Cardiac muscle cell (in vitro differentiated cells and primary cell): ENCODE measurements at regions not wholly inside any gene's neighbourhood (a gene's known extent, or its start where the extent isn't known, plus 50 kb on each side); places are given as distances from the start of the nearest gene placed in this dataset.

ENCODE experiments used
- DNase-seq, 2 donors: peaks; one replicate each; pipeline versions ENCODE4 v3.0.0 to v3.0.0-alpha.2; 2010 to 2017; ENCODE audit warnings: low read depth in 1 of 2, low spot score in 1 of 2
- H3K27ac ChIP-seq: fragments of 200-600 bp; sonication (generic); 2 replicates; pipeline ENCODE4 v1.5.1; 2016
- H3K27me3 ChIP-seq: fragments of 200-600 bp; sonication (generic); 2 replicates; pipeline ENCODE4 v1.6.0; 2016; ENCODE audit warnings: control low read depth
- H3K36me3 ChIP-seq: fragments of 200-600 bp; sonication (generic); 2 replicates; pipeline ENCODE4 v1.5.1; 2016; ENCODE audit warnings: control low read depth
- H3K4me1 ChIP-seq: fragments of 200-600 bp; sonication (generic); 2 replicates; pipeline ENCODE4 v1.8.1; 2017; ENCODE audit warnings: low read depth, mild to moderate bottlenecking, mixed run types
- H3K4me3 ChIP-seq: fragments of 200-600 bp; sonication (generic); 2 replicates; pipeline ENCODE4 v1.5.1; 2016; ENCODE audit warnings: mild to moderate bottlenecking
- H3K9me3 ChIP-seq: fragments of 200-600 bp; sonication (generic); 2 replicates; pipeline ENCODE4 v1.5.1; 2017; ENCODE audit warnings: low read depth, mild to moderate bottlenecking, control low read depth
- CTCF ChIP-seq: IDR thresholded peaks from 2 replicates; pipeline ENCODE4 v1.5.1; 2012; ENCODE audit warnings: low read depth, mild to moderate bottlenecking, low read length

DNA sequence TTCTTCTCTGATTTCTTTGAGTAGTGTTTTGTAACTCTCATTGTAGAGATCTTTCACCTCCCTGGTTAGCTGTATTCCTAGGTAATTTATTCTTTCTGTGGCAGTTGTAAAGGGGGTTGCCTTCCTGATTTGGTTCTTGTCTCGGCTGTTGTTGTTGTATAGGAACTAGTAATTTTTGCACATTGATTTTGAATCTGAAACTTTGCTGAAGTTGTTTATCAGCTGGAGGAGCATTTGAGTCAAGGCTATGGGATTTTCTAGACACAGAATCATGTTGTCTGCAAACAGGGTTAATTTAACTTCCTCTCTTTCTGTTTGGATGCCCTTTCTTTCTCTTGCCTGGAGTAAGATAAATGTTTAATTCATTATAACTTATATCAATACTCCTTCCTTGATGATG lies 86.4 kb downstream of the OLIG3 start:
- Histone ChIP-seq H3K27me3 (no peaks in the 10 kb centered on the region), H3K4me1 (peaks cover 5% of the 10 kb centered on the region), H3K4me3 (no peak overlapping the region), H3K27ac (no peak overlapping the region), H3K9me3 (no peaks in the 10 kb centered on the region), H3K36me3 (no peaks in the 10 kb centered on the region)
- DNase-seq, result no peak
- no peak for TF ChIP-seq CTCF

DNA sequence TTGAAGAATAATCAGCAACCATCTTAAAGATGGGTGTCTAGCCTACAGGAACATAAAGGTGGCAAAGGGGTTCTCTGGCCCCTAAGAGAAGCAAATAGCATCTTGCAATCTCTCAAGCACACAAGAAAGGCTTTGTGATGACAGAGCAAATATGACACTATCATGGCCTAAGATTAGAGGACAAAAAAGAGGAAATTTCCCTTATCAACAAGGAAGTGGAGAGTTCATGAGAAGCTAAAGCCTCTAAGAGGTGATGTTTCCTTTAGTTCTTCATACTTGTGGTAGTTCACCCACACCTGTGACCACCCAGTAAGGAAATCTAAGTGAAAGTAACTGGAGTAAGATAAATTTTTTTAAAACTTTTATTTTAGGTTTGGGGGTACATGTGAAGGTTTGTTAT lies 88.4 kb downstream of the OLIG3 start:
- H3K27me3 ChIP-seq, result no peaks in the 10 kb centered on the region
- no peak for DNase-seq
- H3K27ac ChIP-seq, result no peak overlapping the region
- H3K4me3 ChIP-seq, result no peak overlapping the region
- no peaks in the 10 kb centered on the region for H3K36me3 ChIP-seq
- no peaks in the 10 kb centered on the region for H3K9me3 ChIP-seq
- H3K4me1 ChIP-seq, result no peaks in the 10 kb centered on the region
- no peak for TF ChIP-seq CTCF

DNA sequence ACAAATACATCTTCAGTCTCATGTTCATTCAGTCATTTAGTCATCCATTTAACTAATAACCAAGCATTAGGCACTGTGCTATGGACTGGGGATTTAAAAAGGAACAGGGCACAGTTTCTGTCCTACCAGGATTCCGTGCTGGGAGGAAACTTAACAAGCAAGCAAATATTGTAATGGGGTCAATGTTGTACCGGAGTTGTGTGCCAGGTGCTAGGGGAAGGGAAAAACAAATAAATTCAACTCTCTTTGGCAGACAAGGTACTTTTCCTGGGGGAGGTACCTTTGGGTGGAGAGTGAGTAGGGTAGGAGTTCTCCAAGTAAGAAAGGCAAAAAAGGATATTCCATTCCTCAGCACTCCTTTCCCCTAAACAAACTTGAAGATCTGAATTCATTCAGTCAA lies 90.3 kb downstream of the OLIG3 start:
- H3K27ac ChIP-seq, result no peak overlapping the region
- no peak overlapping the region for H3K4me3 ChIP-seq
- no peak for DNase-seq
- no peaks in the 10 kb centered on the region for H3K4me1 ChIP-seq
- no peaks in the 10 kb centered on the region for H3K9me3 ChIP-seq
- TF ChIP-seq CTCF, result no peak
- H3K27me3 ChIP-seq, result no peaks in the 10 kb centered on the region
- no peaks in the 10 kb centered on the region for H3K36me3 ChIP-seq

- H3K9me3 ChIP-seq, result no peaks in the 10 kb centered on the region
- no peak overlapping the region for H3K27ac ChIP-seq
- TF ChIP-seq CTCF, result no peak
- H3K4me3 ChIP-seq, result no peak overlapping the region
- no peaks in the 10 kb centered on the region for H3K27me3 ChIP-seq
- no peaks in the 10 kb centered on the region for H3K36me3 ChIP-seq
- DNase-seq, result no peak
- no peaks in the 10 kb centered on the region for H3K4me1 ChIP-seq
Observed at GRCh38 chr6:137403443-137403842, 90.8 kb downstream of the OLIG3 start.

DNA sequence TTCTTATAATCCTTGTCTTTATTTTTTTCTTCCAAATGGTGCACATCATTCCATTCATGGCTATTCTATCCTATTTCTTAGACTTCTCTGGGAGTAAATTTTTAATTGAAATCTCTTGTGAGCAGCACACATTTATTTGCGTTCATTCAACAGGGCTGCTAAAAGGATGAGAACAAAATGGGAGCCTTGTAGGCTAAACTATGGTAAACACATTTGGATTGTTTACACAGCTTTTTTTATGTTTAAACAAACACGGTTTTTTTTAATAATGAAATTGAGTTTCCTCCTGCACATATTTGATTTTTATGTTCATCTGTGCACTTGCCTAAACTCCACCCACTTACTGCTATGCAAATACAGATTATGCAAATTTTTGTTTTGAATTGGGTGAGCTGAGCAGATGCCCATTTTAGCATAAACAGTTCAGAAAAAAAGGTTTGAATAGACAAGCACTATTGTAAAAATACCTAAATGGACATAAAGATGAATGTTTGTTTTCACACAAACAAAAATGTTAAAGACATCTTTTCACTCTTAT lies 92.0 kb downstream of the OLIG3 start:
- H3K4me3 ChIP-seq, result no peak overlapping the region
- no peaks in the 10 kb centered on the region for H3K27me3 ChIP-seq
- H3K4me1 ChIP-seq, result no peaks in the 10 kb centered on the region
- TF ChIP-seq CTCF, result no peak
- no peak for DNase-seq
- H3K36me3 ChIP-seq, result no peaks in the 10 kb centered on the region
- H3K9me3 ChIP-seq, result no peaks in the 10 kb centered on the region
- no peak overlapping the region for H3K27ac ChIP-seq

DNA sequence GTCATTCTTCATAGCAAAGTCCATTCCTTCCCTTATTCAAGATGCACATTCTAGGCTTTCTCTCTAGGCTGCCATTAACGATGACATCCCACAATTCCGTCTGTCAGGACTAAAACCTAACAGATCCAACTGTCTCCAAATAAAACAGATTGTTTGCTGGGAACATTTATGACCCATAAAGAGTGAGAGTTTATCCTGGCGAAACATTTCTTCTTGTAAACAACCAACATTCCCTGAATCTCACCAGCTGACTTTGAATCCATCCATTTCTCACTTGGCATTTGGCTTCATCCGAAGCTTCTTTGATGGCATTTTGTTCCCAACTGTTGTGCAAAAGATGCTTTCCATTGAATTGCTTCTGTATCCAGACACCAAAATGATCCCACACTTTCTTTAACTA lies 93.1 kb downstream of the OLIG3 start:
- TF ChIP-seq CTCF, result no peak

More for the DNA sequence above, 93.1 kb downstream of the OLIG3 start:
- H3K27ac ChIP-seq, result no peak overlapping the region
- no peak overlapping the region for H3K4me3 ChIP-seq
- no peaks in the 10 kb centered on the region for H3K9me3 ChIP-seq
- H3K36me3 ChIP-seq, result no peaks in the 10 kb centered on the region
- no peaks in the 10 kb centered on the region for H3K4me1 ChIP-seq
- no peak for DNase-seq
- H3K27me3 ChIP-seq, result no peaks in the 10 kb centered on the region
